ENCODE measurements at regions not wholly inside any gene's neighbourhood (a gene's known extent, or its start where the extent isn't known, plus 50 kb on each side); places are given as distances from the start of the nearest gene placed in this dataset.

- POLR2A ChIA-PET = interaction anchor here (0.7 kb wide), 1 partner anchor 162 kb away, joined by 3 read pairs; no protein-coding TSS in a partner anchor
Observed at GRCh38 chr4:81665649-81666048, 193.9 kb upstream of the RASGEF1B start.

GRCh38 chr4:81665045-81665444 is 193.3 kb upstream of the RASGEF1B start:
- no peak for TF ChIP-seq CTCF (IDR thresholded peaks at IDR 0.05; ENCODE audit: unreplicated experiment)
- H3K27me3 Mint-ChIP-seq (ENCODE audit: insufficient read depth, unreplicated experiment) = no peaks in the 10 kb centered on the region
- DNase-seq (ENCODE audit: unreplicated experiment) = no peak
- POLR2A ChIA-PET = interaction anchor here (0.7 kb wide), 1 partner anchor 161 kb away, joined by 3 read pairs; no protein-coding TSS in a partner anchor
- H3K27ac Mint-ChIP-seq (ENCODE audit: low read depth, unreplicated experiment) = no peak overlapping the region
- H3K36me3 Mint-ChIP-seq (ENCODE audit: insufficient read depth, unreplicated experiment) = no peaks in the 10 kb centered on the region
- no TSS peak for BruUV-seq (replicated peaks)
- CTCF ChIA-PET = interaction anchor here (0.9 to 1.2 kb wide), 3 partner anchors 39 to 198 kb away, joined by 3 to 4 read pairs (median 3); no protein-coding TSS in a partner anchor
- H3K4me3 Mint-ChIP-seq (ENCODE audit: unreplicated experiment) = no peak overlapping the region
- H3K4me1 Mint-ChIP-seq (ENCODE audit: insufficient read depth, unreplicated experiment) = no peaks in the 10 kb centered on the region
- intact Hi-C loops (cut with micrococcal nuclease) = no loop called here
- H3K9me3 Mint-ChIP-seq (ENCODE audit: unreplicated experiment) = no peaks in the 10 kb centered on the region

More at GRCh38 chr4:81665649-81666048, 193.9 kb upstream of the RASGEF1B start:
- Mint-ChIP-seq H3K36me3 (ENCODE audit: insufficient read depth, unreplicated experiment) (no peaks in the 10 kb centered on the region), H3K9me3 (ENCODE audit: unreplicated experiment) (no peaks in the 10 kb centered on the region), H3K4me3 (ENCODE audit: unreplicated experiment) (no peak overlapping the region), H3K4me1 (ENCODE audit: insufficient read depth, unreplicated experiment) (no peaks in the 10 kb centered on the region), H3K27me3 (ENCODE audit: insufficient read depth, unreplicated experiment) (no peaks in the 10 kb centered on the region), H3K27ac (ENCODE audit: low read depth, unreplicated experiment) (no peak overlapping the region)
- CTCF ChIA-PET = interaction anchor here (0.6 to 1.2 kb wide), 3 partner anchors 176 to 198 kb away, joined by 3 to 6 read pairs (median 4); no protein-coding TSS in a partner anchor
- no peak for DNase-seq (ENCODE audit: unreplicated experiment)
- no peak for TF ChIP-seq CTCF (IDR thresholded peaks at IDR 0.05; ENCODE audit: unreplicated experiment)
- no TSS peak for BruUV-seq (replicated peaks)
- intact Hi-C loops (cut with micrococcal nuclease) = no loop called here

GRCh38 chr4:81664079-81664478 is 192.4 kb upstream of the RASGEF1B start:
- Mint-ChIP-seq H3K36me3 (ENCODE audit: insufficient read depth, unreplicated experiment) (no peaks in the 10 kb centered on the region), H3K27me3 (ENCODE audit: insufficient read depth, unreplicated experiment) (no peaks in the 10 kb centered on the region), H3K9me3 (ENCODE audit: unreplicated experiment) (no peaks in the 10 kb centered on the region), H3K27ac (ENCODE audit: low read depth, unreplicated experiment) (no peak overlapping the region), H3K4me3 (ENCODE audit: unreplicated experiment) (no peak overlapping the region), H3K4me1 (ENCODE audit: insufficient read depth, unreplicated experiment) (no peaks in the 10 kb centered on the region)
- DNase-seq (ENCODE audit: unreplicated experiment) = peak; percentile 12
- no peak for TF ChIP-seq CTCF (IDR thresholded peaks at IDR 0.05; ENCODE audit: unreplicated experiment)
- intact Hi-C loops (cut with micrococcal nuclease) = no loop called here
- POLR2A ChIA-PET = no interaction called here
- BruUV-seq (replicated peaks) = no TSS peak
- CTCF ChIA-PET = interaction anchor here (0.6 to 1.1 kb wide), 3 partner anchors 40 to 696 kb away, joined by 3 read pairs; no protein-coding TSS in a partner anchor

- ChIA-PET POLR2A (no interaction called here), CTCF (interaction anchor here (0.6 kb wide), 1 partner anchor 697 kb away, joined by 3 read pairs; no protein-coding TSS in a partner anchor)
- Mint-ChIP-seq H3K4me1 (ENCODE audit: insufficient read depth, unreplicated experiment) (no peaks in the 10 kb centered on the region), H3K36me3 (ENCODE audit: insufficient read depth, unreplicated experiment) (no peaks in the 10 kb centered on the region), H3K4me3 (ENCODE audit: unreplicated experiment) (no peak overlapping the region), H3K27ac (ENCODE audit: low read depth, unreplicated experiment) (no peak overlapping the region), H3K9me3 (ENCODE audit: unreplicated experiment) (peaks cover 5% of the 10 kb centered on the region), H3K27me3 (ENCODE audit: insufficient read depth, unreplicated experiment) (no peaks in the 10 kb centered on the region)
- BruUV-seq (replicated peaks) = no TSS peak
- intact Hi-C loops (cut with micrococcal nuclease) = no loop called here
- no peak for TF ChIP-seq CTCF (IDR thresholded peaks at IDR 0.05; ENCODE audit: unreplicated experiment)
- no peak for DNase-seq (ENCODE audit: unreplicated experiment)
Observed at GRCh38 chr4:81663368-81663767, 191.7 kb upstream of the RASGEF1B start.
